Uterus (tissue), 3 donors: ENCODE measurements at regions not wholly inside any gene's neighbourhood (a gene's known extent, or its start where the extent isn't known, plus 50 kb on each side); places are given as distances from the start of the nearest gene placed in this dataset.

Experiments used
- DNase-seq, 2 donors: peaks; one replicate each; pipeline ENCODE4 v3.0.0-alpha.2; 2019 to 2020
- H3K27ac ChIP-seq, 2 donors: fragments of 200-600 bp; sonication (generic); 1 replicate in 1 of 2; 2 replicates in 1 of 2; pipeline ENCODE4 v1.5.1; 2016 to 2018
- H3K27me3 ChIP-seq, 2 donors: fragments of 200-600 bp; sonication (generic); one replicate each; pipeline ENCODE4 v1.5.1; 2018 to 2019; ENCODE audit warnings: control low read depth in 1 of 2
- H3K36me3 ChIP-seq, 2 donors: fragments of 200-600 bp; sonication (generic); one replicate each; pipeline ENCODE4 v1.5.1; 2019; ENCODE audit warnings: control low read depth in 1 of 2
- H3K4me1 ChIP-seq, 2 donors: fragments of 200-600 bp; sonication (generic); one replicate each; pipeline ENCODE4 v1.5.1; 2018 to 2019; ENCODE audit warnings: control low read depth in 1 of 2
- H3K4me3 ChIP-seq, 2 donors: fragments of 200-600 bp; sonication (generic); 1 replicate in 1 of 2; 2 replicates in 1 of 2; pipeline ENCODE4 v1.5.1; 2018 to 2019; ENCODE audit warnings: mild to moderate bottlenecking in 1 of 2
- H3K9me3 ChIP-seq, 2 donors: fragments of 200-600 bp; sonication (generic); one replicate each; pipeline ENCODE4 v1.5.1; 2019; ENCODE audit warnings: control low read depth in 1 of 2
- CTCF ChIP-seq, 4 experiments: fragments of 200-600 bp in 2 of 4; fragments of 450-650 bp in 2 of 4; sonication (generic) in 2 of 4; IDR thresholded peaks; one replicate each; pipeline ENCODE4 v1.5.1; 2016 to 2019; ENCODE audit warnings: antibody characterized with exemption in 4 of 4, mild to moderate bottlenecking in 2 of 4, moderate library complexity in 1 of 4
- POLR2A ChIP-seq, 2 donors: fragments of 450-650 bp; IDR thresholded peaks; one replicate each; pipeline ENCODE4 v1.6.1; 2016; ENCODE audit warnings: antibody characterized with exemption in 2 of 2, mild to moderate bottlenecking in 1 of 2, moderate library complexity in 1 of 2
- intact Hi-C: fragments of 100-400 bp; cut with DNase I; formaldehyde crosslinking; loops from one replicate; pipeline ENCODE4 v1.15.1; 2023; ENCODE audit warnings: low total_unique reads
- donor health status: DM: yes; HTN: yes; CAD: no.

DNA sequence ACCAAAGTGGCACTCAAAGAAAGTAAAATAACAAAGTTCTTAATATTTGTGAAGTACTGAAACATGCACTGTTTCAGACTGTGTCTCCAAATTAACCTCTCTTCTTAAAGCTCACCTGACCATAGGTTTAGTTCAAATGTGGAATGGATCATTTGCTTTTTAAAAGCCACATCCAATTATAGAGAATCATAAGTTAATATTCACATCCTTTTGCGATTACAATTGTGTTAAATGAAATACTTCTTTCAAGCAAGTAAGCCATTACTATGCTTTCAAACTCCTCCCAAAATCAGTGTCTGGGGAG is 95.3 kb upstream of the PTPN13 start:
- Histone ChIP-seq H3K4me1 (no peaks in the 10 kb centered on the region), H3K4me3 (no peak overlapping the region), H3K9me3 (no peaks in the 10 kb centered on the region), H3K27ac (no peak overlapping the region), H3K27me3 (no peaks in the 10 kb centered on the region), H3K36me3 (no peaks in the 10 kb centered on the region)
- no peak for TF ChIP-seq POLR2A (IDR thresholded peaks at IDR 0.05)
- TF ChIP-seq CTCF (IDR thresholded peaks at IDR 0.05) = no peak
- intact Hi-C loops = loop anchor here (5.0 kb wide), 1 partner anchor 398 kb away; no protein-coding TSS in a partner anchor
- no peak for DNase-seq

DNA sequence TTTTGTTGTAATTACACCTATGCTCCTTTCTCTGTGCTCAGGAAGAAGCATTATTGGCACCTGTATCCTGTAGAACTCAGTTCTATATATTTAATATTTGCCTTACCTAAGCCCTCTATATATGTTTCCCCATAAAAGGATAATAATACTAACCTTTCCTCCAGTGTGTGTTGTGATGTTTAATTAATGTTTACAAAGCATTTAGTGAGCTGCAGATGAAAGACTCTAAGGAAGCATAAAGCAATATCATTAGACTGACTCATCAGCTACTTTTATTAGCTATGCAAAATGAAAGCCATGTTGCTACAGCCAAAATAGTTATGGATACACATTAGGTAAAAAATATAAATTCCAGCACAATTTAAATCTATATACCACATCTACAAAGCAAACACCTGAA is 93.6 kb upstream of the PTPN13 start:
- TF ChIP-seq POLR2A (IDR thresholded peaks at IDR 0.05) (no peak), CTCF (IDR thresholded peaks at IDR 0.05) (no peak)

DNA sequence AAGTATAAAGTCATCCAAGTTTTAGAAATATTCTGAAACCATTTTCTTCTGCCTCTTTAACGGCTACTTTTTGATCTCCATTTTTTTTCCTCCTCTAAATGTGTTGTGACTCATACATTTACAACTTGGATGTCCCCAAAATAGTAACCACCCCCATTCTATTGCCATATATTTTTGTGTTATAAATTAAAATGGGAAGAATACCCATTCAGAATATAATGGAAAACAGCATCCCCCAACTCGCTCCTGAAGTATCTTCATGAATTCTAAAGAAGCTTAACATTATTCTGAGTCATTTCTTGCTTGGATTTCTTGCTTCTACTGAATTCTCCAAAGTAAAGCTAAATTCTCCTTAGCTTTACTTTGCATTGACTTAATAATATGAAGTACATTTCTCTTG is 92.0 kb upstream of the PTPN13 start:
- TF ChIP-seq POLR2A (IDR thresholded peaks at IDR 0.05) (no peak), CTCF (IDR thresholded peaks at IDR 0.05) (no peak)
- DNase-seq = no peak
- Histone ChIP-seq H3K27me3 (no peaks in the 10 kb centered on the region), H3K4me3 (no peak overlapping the region), H3K4me1 (no peaks in the 10 kb centered on the region), H3K9me3 (no peaks in the 10 kb centered on the region), H3K36me3 (no peaks in the 10 kb centered on the region), H3K27ac (no peak overlapping the region)
- intact Hi-C loops = no loop called here

More for the DNA sequence above, 93.6 kb upstream of the PTPN13 start:
- no peak overlapping the region for H3K27ac ChIP-seq
- no peak for DNase-seq
- no peaks in the 10 kb centered on the region for H3K4me1 ChIP-seq
- H3K27me3 ChIP-seq = no peaks in the 10 kb centered on the region
- no peaks in the 10 kb centered on the region for H3K9me3 ChIP-seq
- no peak overlapping the region for H3K4me3 ChIP-seq
- no peaks in the 10 kb centered on the region for H3K36me3 ChIP-seq
- intact Hi-C loops = no loop called here

DNA sequence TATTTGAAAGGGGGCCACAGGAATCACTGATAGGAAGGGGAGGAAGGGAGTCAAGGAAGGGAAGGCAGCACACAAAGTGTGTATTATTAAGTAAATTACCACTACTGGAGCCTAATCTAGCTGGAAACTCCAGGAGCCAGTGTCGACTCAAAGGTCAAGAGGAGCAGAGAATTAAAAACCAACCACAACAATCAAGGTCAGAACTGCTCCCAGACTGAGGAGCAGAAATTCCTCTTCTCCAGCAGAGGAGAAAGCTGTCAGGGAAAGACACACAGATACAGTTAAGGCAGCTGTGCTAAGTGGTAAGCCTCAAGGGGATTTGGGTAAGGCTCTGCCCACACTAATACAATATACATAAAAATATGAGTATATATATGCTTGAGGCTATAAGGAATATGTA is 87.5 kb upstream of the PTPN13 start:
- Histone ChIP-seq H3K4me1 (no peaks in the 10 kb centered on the region), H3K9me3 (no peaks in the 10 kb centered on the region), H3K27me3 (no peaks in the 10 kb centered on the region), H3K36me3 (no peaks in the 10 kb centered on the region), H3K27ac (no peak overlapping the region), H3K4me3 (no peak overlapping the region)
- DNase-seq = no peak
- intact Hi-C loops = no loop called here
- TF ChIP-seq POLR2A (IDR thresholded peaks at IDR 0.05) (no peak), CTCF (IDR thresholded peaks at IDR 0.05) (no peak)

GRCh38 chr4:86508436-86508835 is 85.7 kb upstream of the PTPN13 start:
- no peak for DNase-seq
- Histone ChIP-seq H3K36me3 (no peaks in the 10 kb centered on the region), H3K4me3 (peak overlapping the region in 1 of 2 donors; percentile 10), H3K27ac (peak overlapping the region; percentile 11 to 12), H3K4me1 (no peaks in the 10 kb centered on the region), H3K9me3 (no peaks in the 10 kb centered on the region), H3K27me3 (no peaks in the 10 kb centered on the region)
- no peak for TF ChIP-seq POLR2A (IDR thresholded peaks at IDR 0.05)
- TF ChIP-seq CTCF (IDR thresholded peaks at IDR 0.05) = no peak
- intact Hi-C loops = no loop called here
